SU-DHL-6 (cell line): ENCODE measurements at regions not wholly inside any gene's neighbourhood (a gene's known extent, or its start where the extent isn't known, plus 50 kb on each side); places are given as distances from the start of the nearest gene placed in this dataset.

Experiments used
- H2AFZ ChIP-seq: fragments of 200-600 bp; sonication (generic); 2 replicates; pipeline ENCODE4 v1.6.1; 2014; ENCODE audit warnings: low read depth, mild to moderate bottlenecking, moderate library complexity, mixed read lengths, antibody characterized with exemption, low read length; ENCODE audit not compliant: severe bottlenecking
- H3F3A ChIP-seq: fragments of 200-600 bp; shearing (Covaris generic); 2 replicates; pipeline ENCODE4 v1.6.0; 2016; ENCODE audit warnings: antibody characterized with exemption, mild to moderate bottlenecking; ENCODE audit not compliant: insufficient read depth
- H3K27ac ChIP-seq: fragments of 200-600 bp; sonication (generic); 2 replicates; pipeline ENCODE4 v1.5.1; 2016; ENCODE audit warnings: low read depth, mild to moderate bottlenecking, low read length, moderate library complexity, mixed read lengths
- H3K27me3 ChIP-seq: fragments of 200-600 bp; sonication (generic), shearing (Covaris generic); 2 replicates; pipeline ENCODE4 v1.6.0; 2014; ENCODE audit warnings: mild to moderate bottlenecking, low read length
- H3K36me3 ChIP-seq: fragments of 200-600 bp; sonication (generic); 2 replicates; pipeline ENCODE4 v1.6.1; 2014; ENCODE audit warnings: mild to moderate bottlenecking, low read length, mixed read lengths
- H3K4me2 ChIP-seq: fragments of 300-600, 200-600 bp; shearing (Covaris generic), sonication (generic); 2 replicates; pipeline ENCODE4 v1.6.0; 2014; ENCODE audit warnings: low read length, low read depth, mild to moderate bottlenecking; ENCODE audit not compliant: poor library complexity, severe bottlenecking
- H3K4me3 ChIP-seq: fragments of 200-600 bp; sonication (generic); 2 replicates; pipeline ENCODE4 v1.5.1; 2014; ENCODE audit warnings: antibody characterized with exemption, low read length, mild to moderate bottlenecking, mixed read lengths; ENCODE audit not compliant: insufficient read depth, poor library complexity, severe bottlenecking
- H3K79me2 ChIP-seq: fragments of 200-600 bp; sonication (generic); 2 replicates; pipeline ENCODE4 v1.6.1; 2014; ENCODE audit warnings: mild to moderate bottlenecking, low read length, moderate library complexity; ENCODE audit not compliant: insufficient read depth
- H3K9ac ChIP-seq: fragments of 200-600 bp; sonication (generic); 2 replicates; pipeline ENCODE4 v1.7.0; 2014; ENCODE audit warnings: mild to moderate bottlenecking, low read length
- H3K9me2 ChIP-seq: fragments of 200-600 bp; sonication (generic); replicated peaks from 2 replicates; pipeline ENCODE4 v1.6.1; 2014; ENCODE audit warnings: low read length; ENCODE audit not compliant: insufficient read depth
- H3K9me3 ChIP-seq: fragments of 200-600 bp; sonication (generic); 2 replicates; pipeline ENCODE4 v1.6.1; 2014; ENCODE audit warnings: low read length, mixed read lengths; ENCODE audit not compliant: insufficient read depth
- H4K20me1 ChIP-seq: fragments of 200-600 bp; sonication (generic); 2 replicates; pipeline ENCODE4 v1.6.1; 2014; ENCODE audit warnings: low read depth, mild to moderate bottlenecking, antibody characterized with exemption, low read length, moderate library complexity, mixed read lengths
- CTCF ChIP-seq: fragments of 200-600 bp; sonication (generic); IDR thresholded peaks from one replicate; pipeline ENCODE4 v1.5.1; 2017; ENCODE audit warnings: antibody characterized with exemption, mild to moderate bottlenecking, low read length, moderate library complexity; ENCODE audit not compliant: insufficient read depth, poor library complexity, severe bottlenecking
- EZH2phosphoT487 ChIP-seq: fragments of 200-600 bp; sonication (generic), shearing (Covaris generic); conservative IDR thresholded peaks from 2 replicates; pipeline ENCODE4 v1.6.1; 2018; ENCODE audit warnings: mild to moderate bottlenecking, antibody characterized with exemption, low read length, moderate library complexity, mixed read lengths

- no peaks in the 10 kb centered on the region for H3K9me3 ChIP-seq
- H3K27me3 ChIP-seq, result no peaks in the 10 kb centered on the region
- no peaks in the 10 kb centered on the region for H3K9me2 ChIP-seq
- no peak overlapping the region for H3K9ac ChIP-seq
- no peak overlapping the region for H3K4me3 ChIP-seq
- no peak overlapping the region for H3K4me2 ChIP-seq
- H3K36me3 ChIP-seq, result no peaks in the 10 kb centered on the region
- H4K20me1 ChIP-seq, result no peaks in the 10 kb centered on the region
- no peak overlapping the region for H3K27ac ChIP-seq
- no peak for TF ChIP-seq EZH2phosphoT487
- TF ChIP-seq CTCF, result peak; percentile 41
- no peaks in the 10 kb centered on the region for H3F3A ChIP-seq
- H2AFZ ChIP-seq, result no peak overlapping the region
- no peaks in the 10 kb centered on the region for H3K79me2 ChIP-seq
Measured at GRCh38 chr4:82268050-82268825, 105.6 kb downstream of the HNRNPD start.

GRCh38 chr4:82267506-82267905, 106.3 kb downstream of the HNRNPD start:
- no peak overlapping the region for H3K9ac ChIP-seq
- no peak overlapping the region for H3K27ac ChIP-seq
- no peaks in the 10 kb centered on the region for H3K27me3 ChIP-seq
- TF ChIP-seq EZH2phosphoT487 (no peak), CTCF (no peak)
- no peaks in the 10 kb centered on the region for H4K20me1 ChIP-seq
- H3K9me3 ChIP-seq, result no peaks in the 10 kb centered on the region
- no peaks in the 10 kb centered on the region for H3K9me2 ChIP-seq
- H3K79me2 ChIP-seq, result no peaks in the 10 kb centered on the region
- no peak overlapping the region for H3K4me3 ChIP-seq
- no peaks in the 10 kb centered on the region for H3F3A ChIP-seq
- H3K4me2 ChIP-seq, result no peak overlapping the region
- H2AFZ ChIP-seq, result no peak overlapping the region
- H3K36me3 ChIP-seq, result no peaks in the 10 kb centered on the region

GRCh38 chr4:82266345-82266744, 107.4 kb downstream of the HNRNPD start:
- Histone ChIP-seq H3F3A (no peaks in the 10 kb centered on the region), H3K9me3 (no peaks in the 10 kb centered on the region), H3K4me2 (no peak overlapping the region), H3K27ac (no peak overlapping the region), H3K27me3 (no peaks in the 10 kb centered on the region), H3K9me2 (no peaks in the 10 kb centered on the region), H3K79me2 (no peaks in the 10 kb centered on the region), H2AFZ (no peak overlapping the region), H3K4me3 (no peak overlapping the region), H3K36me3 (no peaks in the 10 kb centered on the region), H4K20me1 (no peaks in the 10 kb centered on the region), H3K9ac (no peak overlapping the region)
- no peak for TF ChIP-seq CTCF
- TF ChIP-seq EZH2phosphoT487, result no peak
